ENCODE measurements at regions not wholly inside any gene's neighbourhood (a gene's known extent, or its start where the extent isn't known, plus 50 kb on each side); places are given as distances from the start of the nearest gene placed in this dataset.
"Not testable (repeated sequence)": the region's sequence is repeated elsewhere in the genome, so short reads cannot be mapped to it uniquely, and the experiment has no call there.

GRCh38 chr1:83090195-83090594 is 908.7 kb downstream of the TTLL7 start:
- DNase-seq (ENCODE audit: low read depth): no peak

GRCh38 chr1:83087851-83088250 is 911.1 kb downstream of the TTLL7 start:
- no peak for DNase-seq (ENCODE audit: low read depth)

- no peak for DNase-seq (ENCODE audit: low read depth)
Measured at GRCh38 chr1:83086986-83087512, 911.9 kb downstream of the TTLL7 start.

GRCh38 chr1:83086346-83086745 is 912.6 kb downstream of the TTLL7 start:
- no peak for DNase-seq (ENCODE audit: low read depth)

GRCh38 chr1:83083589-83084224 is 915.2 kb downstream of the TTLL7 start:
- DNase-seq (ENCODE audit: low read depth): no peak

GRCh38 chr1:83077411-83077810 is 921.5 kb downstream of the TTLL7 start:
- no peak for DNase-seq (ENCODE audit: low read depth)

GRCh38 chr1:83075107-83075506 is 923.8 kb downstream of the TTLL7 start:
- DNase-seq (ENCODE audit: low read depth): no peak

GRCh38 chr1:83067954-83068353 is 931.0 kb downstream of the TTLL7 start:
- DNase-seq (ENCODE audit: low read depth): no peak

- no peak for DNase-seq (ENCODE audit: low read depth)
Measured at GRCh38 chr1:83065952-83066727, 932.8 kb downstream of the TTLL7 start.

GRCh38 chr1:83064589-83065242 is 934.2 kb downstream of the TTLL7 start:
- no peak for DNase-seq (ENCODE audit: low read depth)

GRCh38 chr1:83060651-83061390 is 938.1 kb downstream of the TTLL7 start:
- DNase-seq (ENCODE audit: low read depth): no peak

- DNase-seq (ENCODE audit: low read depth): peak; percentile 8
Measured at GRCh38 chr1:83060221-83060620, 938.7 kb downstream of the TTLL7 start.

- no peak for DNase-seq (ENCODE audit: low read depth)
Measured at GRCh38 chr1:83058327-83058726, 940.6 kb downstream of the TTLL7 start.

GRCh38 chr1:83055391-83056170 is 943.4 kb downstream of the TTLL7 start:
- no peak for DNase-seq (ENCODE audit: low read depth)

GRCh38 chr1:83053446-83053845 is 945.5 kb downstream of the TTLL7 start:
- DNase-seq (ENCODE audit: low read depth): no peak

- no peak for DNase-seq (ENCODE audit: low read depth)
Measured at GRCh38 chr1:83052865-83053264, 946.1 kb downstream of the TTLL7 start.

- DNase-seq (ENCODE audit: low read depth): not testable (repeated sequence)
Measured at GRCh38 chr1:83051053-83051452, 947.9 kb downstream of the TTLL7 start.

GRCh38 chr1:83043244-83043643 is 955.7 kb downstream of the TTLL7 start:
- DNase-seq (ENCODE audit: low read depth): no peak

- DNase-seq (ENCODE audit: low read depth): peak; percentile 11
Measured at GRCh38 chr1:83039091-83039490, 959.8 kb downstream of the TTLL7 start.

- DNase-seq (ENCODE audit: low read depth): peak; percentile 6
Measured at GRCh38 chr1:83034851-83035250, 964.1 kb downstream of the TTLL7 start.

GRCh38 chr1:83033682-83034081 is 965.2 kb downstream of the TTLL7 start:
- no peak for DNase-seq (ENCODE audit: low read depth)
